WERI-Rb-1 (cell line): ENCODE measurements at regions not wholly inside any gene's neighbourhood (a gene's known extent, or its start where the extent isn't known, plus 50 kb on each side); places are given as distances from the start of the nearest gene placed in this dataset.

Experiments used
- DNase-seq: peaks from one replicate; pipeline ENCODE4 v3.0.0-alpha.2; 2020
- H3K27ac ChIP-seq: fragments of 250-450 bp; sonication (Bioruptor Pico); 2 replicates; pipeline ENCODE4 v1.5.1; 2020; ENCODE audit warnings: mild to moderate bottlenecking, moderate library complexity
- H3K27me3 ChIP-seq: fragments of 250-450 bp; sonication (Bioruptor Pico); 2 replicates; pipeline ENCODE4 v1.5.1; 2021; ENCODE audit warnings: mild to moderate bottlenecking, low read depth, moderate library complexity; ENCODE audit not compliant: insufficient read depth, severe bottlenecking
- H3K36me3 ChIP-seq: fragments of 250-450 bp; sonication (Bioruptor Pico); 2 replicates; pipeline ENCODE4 v1.5.1; 2020; ENCODE audit warnings: mild to moderate bottlenecking, moderate library complexity
- H3K4me3 ChIP-seq: 2 replicates; pipeline ENCODE4 v1.5.1; 2011; ENCODE audit warnings: low read depth, mild to moderate bottlenecking, control low read depth, low read length
- H3K9me3 ChIP-seq: fragments of 250-450 bp; sonication (Bioruptor Pico); 2 replicates; pipeline ENCODE4 v1.5.1; 2021; ENCODE audit warnings: mild to moderate bottlenecking, moderate library complexity; ENCODE audit not compliant: severe bottlenecking
- CTCF ChIP-seq: IDR thresholded peaks from 2 replicates; pipeline ENCODE4 v1.5.1; 2011; ENCODE audit warnings: low read depth, mild to moderate bottlenecking, control low read depth, inconsistent platforms, low read length

DNA sequence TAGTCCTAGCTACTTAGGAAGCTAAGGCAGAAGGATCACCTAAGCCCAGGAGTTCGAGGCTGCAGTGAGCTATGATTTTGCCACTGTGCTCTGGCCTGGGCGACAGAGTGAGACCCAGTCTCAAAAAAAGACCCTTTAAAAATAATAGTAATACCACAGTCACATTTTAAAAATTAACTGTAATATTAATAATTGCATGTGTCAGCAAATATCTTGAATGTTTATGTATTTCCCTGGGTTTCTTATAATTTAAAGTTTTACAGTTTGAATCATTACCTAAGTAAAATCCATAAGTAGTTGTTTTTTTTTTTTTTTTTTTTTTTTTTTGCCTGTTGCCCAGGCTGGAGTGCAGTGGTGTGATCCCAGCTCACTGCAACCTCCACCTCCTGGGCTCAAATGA lies 69.2 kb downstream of the LYZL2 start:
- no peak overlapping the region for H3K4me3 ChIP-seq
- TF ChIP-seq CTCF, result no peak
- no peak overlapping the region for H3K27ac ChIP-seq

DNA sequence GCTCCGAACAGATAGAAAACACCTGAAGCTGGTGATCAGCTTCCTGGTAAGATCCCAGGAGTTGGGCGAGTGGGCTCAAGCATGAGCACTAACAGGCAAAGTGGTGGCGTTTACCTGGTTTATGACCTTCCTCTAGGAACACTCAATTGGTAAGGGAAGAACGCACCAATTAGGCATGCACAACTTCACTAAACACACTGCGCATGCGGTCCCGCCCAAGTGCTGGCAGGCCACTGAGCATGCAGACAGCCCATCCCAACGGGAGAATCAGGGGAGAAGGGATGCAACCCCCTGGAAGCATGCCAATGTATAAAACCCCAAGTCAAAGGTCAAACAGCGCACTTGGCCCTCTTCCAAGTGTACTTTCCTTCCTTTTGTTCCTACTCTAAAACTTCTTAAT lies 70.4 kb downstream of the LYZL2 start:
- Histone ChIP-seq H3K4me3 (no peak overlapping the region), H3K9me3 (no peaks in the 10 kb centered on the region), H3K36me3 (no peaks in the 10 kb centered on the region), H3K27me3 (no peaks in the 10 kb centered on the region), H3K27ac (no peak overlapping the region)
- DNase-seq, result no peak
- no peak for TF ChIP-seq CTCF

More for the DNA sequence above, 69.2 kb downstream of the LYZL2 start:
- no peak for DNase-seq
- Histone ChIP-seq H3K9me3 (no peaks in the 10 kb centered on the region), H3K36me3 (no peaks in the 10 kb centered on the region), H3K27me3 (no peaks in the 10 kb centered on the region)

GRCh38 chr10:30558411-30558810 lies 71.1 kb downstream of the LYZL2 start:
- no peak overlapping the region for H3K27ac ChIP-seq
- no peak for DNase-seq
- no peak for TF ChIP-seq CTCF
- H3K9me3 ChIP-seq, result no peaks in the 10 kb centered on the region
- H3K4me3 ChIP-seq, result no peak overlapping the region
- H3K36me3 ChIP-seq, result no peaks in the 10 kb centered on the region
- no peaks in the 10 kb centered on the region for H3K27me3 ChIP-seq

DNA sequence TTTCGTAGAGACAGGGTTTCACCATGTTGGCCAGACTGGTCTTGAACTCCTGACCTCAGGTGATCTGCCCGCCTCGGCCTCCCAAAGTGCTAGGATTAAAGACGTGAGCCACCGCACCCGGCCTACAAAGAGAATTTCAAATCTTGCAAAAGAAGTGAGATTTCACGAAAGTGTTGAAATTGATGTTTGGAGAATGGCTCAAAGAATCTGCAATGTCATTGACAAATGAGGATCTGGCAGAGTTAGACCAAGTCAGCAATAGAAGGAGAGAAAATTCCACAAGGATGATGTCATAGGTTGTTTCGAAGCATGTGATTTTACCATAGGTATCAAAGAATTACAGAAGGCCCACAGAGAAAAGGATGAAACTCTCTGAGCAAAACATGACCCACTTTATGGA lies 71.7 kb downstream of the LYZL2 start:
- Histone ChIP-seq H3K27me3 (no peaks in the 10 kb centered on the region), H3K27ac (no peak overlapping the region), H3K9me3 (no peaks in the 10 kb centered on the region), H3K36me3 (no peaks in the 10 kb centered on the region), H3K4me3 (no peak overlapping the region)
- TF ChIP-seq CTCF, result no peak
- DNase-seq, result no peak

DNA sequence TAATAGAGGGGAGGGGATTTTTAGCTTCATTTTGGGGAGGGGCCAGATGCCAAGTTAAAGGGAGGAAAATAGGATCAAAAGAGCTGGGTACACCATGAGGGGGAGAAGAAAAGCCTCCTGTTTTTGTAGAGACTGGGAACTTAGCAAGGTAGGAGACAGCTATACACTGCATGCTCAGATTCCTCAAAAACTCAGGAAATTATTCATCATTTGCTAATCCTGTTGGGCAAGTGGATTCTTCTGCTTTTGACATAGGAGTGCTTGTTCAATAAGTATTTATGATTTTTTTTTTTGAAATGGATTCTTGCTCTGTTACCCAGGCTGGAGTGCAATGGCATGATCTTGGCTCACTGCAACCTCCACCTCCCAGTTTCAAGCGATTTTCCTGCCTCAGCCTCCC lies 73.4 kb downstream of the LYZL2 start:
- DNase-seq, result no peak
- H3K4me3 ChIP-seq, result no peak overlapping the region
- H3K27ac ChIP-seq, result no peak overlapping the region
- no peak for TF ChIP-seq CTCF
- H3K36me3 ChIP-seq, result no peaks in the 10 kb centered on the region
- no peaks in the 10 kb centered on the region for H3K27me3 ChIP-seq
- no peaks in the 10 kb centered on the region for H3K9me3 ChIP-seq

DNA sequence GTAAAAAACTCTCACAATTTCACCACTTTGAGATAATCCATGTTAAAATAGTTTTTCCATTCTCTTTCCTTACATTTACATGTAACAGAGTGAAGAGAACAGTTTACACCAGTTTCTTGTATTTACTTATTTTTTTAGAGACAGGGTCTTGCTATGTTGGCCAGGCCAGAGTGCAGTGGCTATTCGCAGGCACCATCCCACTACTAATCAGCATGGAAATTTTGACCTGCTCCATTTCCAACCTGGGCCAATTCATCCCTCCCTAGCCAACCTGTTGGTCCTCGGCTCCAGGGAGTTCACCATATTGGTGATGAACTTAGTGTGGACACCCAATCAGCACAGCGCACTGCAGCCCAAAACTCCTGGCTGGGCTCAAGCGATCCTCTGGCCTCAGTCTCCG lies 74.1 kb downstream of the LYZL2 start:
- DNase-seq, result no peak
- no peak for TF ChIP-seq CTCF
- Histone ChIP-seq H3K36me3 (no peaks in the 10 kb centered on the region), H3K9me3 (no peaks in the 10 kb centered on the region), H3K4me3 (no peak overlapping the region), H3K27me3 (no peaks in the 10 kb centered on the region), H3K27ac (no peak overlapping the region)
